HG03066 (cell line): ENCODE measurements at regions not wholly inside any gene's neighbourhood (a gene's known extent, or its start where the extent isn't known, plus 50 kb on each side); places are given as distances from the start of the nearest gene placed in this dataset.
A peak's percentile ranks its signal among the peaks of the same experiment; 100 is the strongest.

Experiments
- ATAC-seq: cut with Tn5 transposase; IDR thresholded peaks from one replicate; pipeline ENCODE4 v1.9.1; 2021; ENCODE audit warnings: low read depth; ENCODE audit not compliant: unreplicated experiment

- ATAC-seq: no peak
Measured at GRCh38 chr10:108753326-108753725, 1170.0 kb downstream of the XPNPEP1 start.

- ATAC-seq: peak; percentile 65
Measured at GRCh38 chr10:108749042-108749441, 1174.3 kb downstream of the XPNPEP1 start.

GRCh38 chr10:108736111-108736510 is 1187.2 kb downstream of the XPNPEP1 start:
- no peak for ATAC-seq

- ATAC-seq: no peak
Measured at GRCh38 chr10:108735380-108735779, 1187.9 kb downstream of the XPNPEP1 start.

- ATAC-seq: no peak
Measured at GRCh38 chr10:108721874-108722273, 1201.4 kb downstream of the XPNPEP1 start.

- ATAC-seq: no peak
Measured at GRCh38 chr10:108716352-108716751, 1207.0 kb downstream of the XPNPEP1 start.

- ATAC-seq: no peak
Measured at GRCh38 chr10:108709927-108710722, 1213.2 kb downstream of the XPNPEP1 start.

- ATAC-seq: no peak
Measured at GRCh38 chr10:108708363-108708762, 1214.9 kb downstream of the XPNPEP1 start.

GRCh38 chr10:108696792-108697477 is 1226.4 kb downstream of the XPNPEP1 start:
- ATAC-seq: peak; percentile 88

- no peak for ATAC-seq
Measured at GRCh38 chr10:108691126-108691525, 1232.2 kb downstream of the XPNPEP1 start.

GRCh38 chr10:108690530-108690929 is 1232.8 kb downstream of the XPNPEP1 start:
- ATAC-seq: no peak

GRCh38 chr10:108689891-108690290 is 1233.4 kb downstream of the XPNPEP1 start:
- ATAC-seq: no peak

- no peak for ATAC-seq
Measured at GRCh38 chr10:108688314-108688713, 1235.0 kb downstream of the XPNPEP1 start.

GRCh38 chr10:108685863-108686531 is 1237.3 kb downstream of the XPNPEP1 start:
- ATAC-seq: no peak

- no peak for ATAC-seq
Measured at GRCh38 chr10:108684431-108684830, 1238.9 kb downstream of the XPNPEP1 start.

GRCh38 chr10:108673741-108674140 is 1249.6 kb downstream of the XPNPEP1 start:
- ATAC-seq: no peak

- no peak for ATAC-seq
Measured at GRCh38 chr10:108663587-108663986, 1259.7 kb downstream of the XPNPEP1 start.

GRCh38 chr10:108662975-108663374 is 1260.3 kb downstream of the XPNPEP1 start:
- ATAC-seq: no peak

GRCh38 chr10:108655057-108655456 is 1268.3 kb downstream of the XPNPEP1 start:
- ATAC-seq: no peak

GRCh38 chr10:108653531-108653930 is 1269.8 kb downstream of the XPNPEP1 start:
- no peak for ATAC-seq

GRCh38 chr10:108639010-108639409 is 1284.3 kb downstream of the XPNPEP1 start:
- no peak for ATAC-seq
